HepG2 (cell line): ENCODE measurements at regions not wholly inside any gene's neighbourhood (a gene's known extent, or its start where the extent isn't known, plus 50 kb on each side); places are given as distances from the start of the nearest gene placed in this dataset.

Experiments
- ATAC-seq: fragments of 200-7000 bp; cut with Tn5 transposase; 3 replicates; pipeline ENCODE4 v1.9.1; 2020; ENCODE audit warnings: mild to moderate bottlenecking, moderate library complexity
- BruUV-seq: library from RNA; stranded (reverse); fragments of 400-500 nt; replicated peaks from 2 replicates; lab custom pipeline; 2021; lab: Mats Ljungman, UMichigan
- CTCF ChIA-PET: fragments of 300-600 bp; formaldehyde crosslinking; extraction: SDS; loops from one replicate; lab custom pipeline; 2021; ENCODE audit warnings: low total read pairs, inconsistent platforms, low intra/inter-chr PET ratio; lab: Yijun Ruan, JAX
- POLR2A ChIA-PET: fragments of 350-600 bp; sonication (Branson Sonifier 250); formaldehyde crosslinking; loops from one replicate; lab custom pipeline; 2020; ENCODE audit warnings: antibody characterized with exemption, inconsistent platforms; lab: Yijun Ruan, JAX
- DNase-seq: peaks from one replicate; pipeline ENCODE4 v3.0.0-alpha.2; 2015; ENCODE audit warnings: low spot score
- FAIRE-seq: peaks from 3 replicates; lab custom pipeline; 2011; peaks lifted over from hg19 to GRCh38; lab: Jason Lieb, UNC
- H2AFZ ChIP-seq: one replicate; pipeline ENCODE4 v1.6.1; 2011; ENCODE audit warnings: low read length, inconsistent platforms
- H3K27ac ChIP-seq: fragments of 300-600 bp; 3 replicates; pipeline ENCODE4 v1.8.0; 2011; ENCODE audit warnings: mixed run types, mild to moderate bottlenecking, mixed read lengths, low read length, inconsistent platforms; ENCODE audit not compliant: insufficient read depth; ENCODE audit errors: extremely low read length
- H3K27me3 ChIP-seq, 2 experiments: fragments of 200-600 bp in 1 of 2; 2 replicates in 1 of 2; 3 replicates in 1 of 2; pipeline versions ENCODE4 v1.6.0 to v1.8.0; 2011; ENCODE audit warnings: low read length in 2 of 2, mild to moderate bottlenecking in 2 of 2, moderate library complexity in 2 of 2, inconsistent platforms in 1 of 2; ENCODE audit not compliant: insufficient read depth in 2 of 2, control insufficient read depth in 1 of 2
- H3K36me3 ChIP-seq, 2 experiments: fragments of 200-600 bp in 1 of 2; replicated peaks in 1 of 2; 2 replicates in 1 of 2; 3 replicates in 1 of 2; pipeline versions ENCODE4 v1.5.1 to v1.8.0; 2011; ENCODE audit warnings: low read length in 2 of 2, inconsistent platforms in 1 of 2; ENCODE audit not compliant: insufficient read depth in 2 of 2, control insufficient read depth in 1 of 2
- H3K4me1 ChIP-seq: 2 replicates; pipeline ENCODE4 v1.5.1; 2012; ENCODE audit warnings: low read length, inconsistent platforms; ENCODE audit not compliant: insufficient read depth
- H3K4me2 ChIP-seq: 2 replicates; pipeline ENCODE4 v1.6.0; 2011; ENCODE audit warnings: low read depth, low read length, inconsistent platforms
- H3K4me3 ChIP-seq, 3 experiments: fragments of 200-600 bp in 1 of 3; sonication (generic), shearing (Covaris generic) in 1 of 3; replicated peaks in 1 of 3; 2 replicates each; pipeline ENCODE4 v1.5.1; 2011 to 2016; ENCODE audit warnings: low read length in 3 of 3, inconsistent platforms in 2 of 3, low read depth in 2 of 3, mild to moderate bottlenecking in 2 of 3, control low read depth in 1 of 3, mixed read lengths in 1 of 3; ENCODE audit not compliant: insufficient read depth in 1 of 3
- H3K79me2 ChIP-seq: one replicate; pipeline ENCODE4 v1.6.1; 2011; ENCODE audit warnings: low read length, inconsistent platforms; ENCODE audit not compliant: insufficient read depth
- H3K9ac ChIP-seq: 2 replicates; pipeline ENCODE4 v1.6.0; 2011; ENCODE audit warnings: mild to moderate bottlenecking, low read depth, low read length, inconsistent platforms; ENCODE audit not compliant: insufficient read depth
- H3K9me3 ChIP-seq: 2 replicates; pipeline ENCODE4 v1.5.1; 2012; ENCODE audit warnings: mild to moderate bottlenecking, low read length
- H4K20me1 ChIP-seq: 2 replicates; pipeline ENCODE4 v1.6.0; 2011; ENCODE audit warnings: inconsistent platforms, mild to moderate bottlenecking, low read length, moderate library complexity; ENCODE audit not compliant: insufficient read depth
- BATF2 ChIP-seq: sonication (generic); formaldehyde crosslinking; IDR thresholded peaks from 2 replicates; pipeline ENCODE4 v1.8.0; 2022; ENCODE audit warnings: mild to moderate bottlenecking, missing genetic modification reagents, moderate library complexity
- EZH2 ChIP-seq: conservative IDR thresholded peaks from 2 replicates; pipeline ENCODE4 v1.6.1; 2012; ENCODE audit warnings: mild to moderate bottlenecking, low read depth, low read length, moderate library complexity
- FOXM1 ChIP-seq: sonication (generic); formaldehyde crosslinking; IDR thresholded peaks from 2 replicates; pipeline ENCODE4 v1.5.0; 2020; ENCODE audit warnings: missing genetic modification reagents
- FUBP1 ChIP-seq: sonication (generic); formaldehyde crosslinking; IDR thresholded peaks from 2 replicates; pipeline ENCODE4 v1.5.1; 2020; ENCODE audit warnings: missing genetic modification reagents, mild to moderate bottlenecking, borderline replicate concordance
- PCBP2 ChIP-seq: fragments of 200-400 bp; formaldehyde crosslinking; optimal IDR thresholded peaks from 2 replicates; pipeline ENCODE3; 2018; ENCODE audit warnings: low read length, low read depth; ENCODE audit not compliant: poor library complexity, severe bottlenecking
- SNAI1 ChIP-seq: sonication (generic); formaldehyde crosslinking; IDR thresholded peaks from 2 replicates; pipeline ENCODE4 v1.5.0; 2020; ENCODE audit warnings: mild to moderate bottlenecking, missing genetic modification reagents, borderline replicate concordance
- ZNF333 ChIP-seq: sonication (generic); formaldehyde crosslinking; IDR thresholded peaks from 2 replicates; pipeline ENCODE4 v1.4.0; 2020; ENCODE audit warnings: mild to moderate bottlenecking, missing genetic modification reagents, borderline replicate concordance
- ZNF660 ChIP-seq: sonication (generic); formaldehyde crosslinking; IDR thresholded peaks from 2 replicates; pipeline ENCODE4 v1.5.1; 2020; ENCODE audit warnings: mild to moderate bottlenecking, low read depth, missing genetic modification reagents, borderline replicate concordance
- ZNF703 ChIP-seq: sonication (generic); formaldehyde crosslinking; IDR thresholded peaks from 2 replicates; pipeline ENCODE4 v1.5.1; 2020; ENCODE audit warnings: missing genetic modification reagents, mild to moderate bottlenecking, moderate library complexity, borderline replicate concordance
- WGBS: methylation state at CpG from one replicate; pipeline ENCODE4 v1.1.6; 2017; ENCODE audit warnings: low lambda C conversion rate; 5-methylcytosine and 5-hydroxymethylcytosine counted together
- in situ Hi-C: cut with HindIII; loops from 2 replicates; pipeline ENCODE4 v1.10.0; 2017; ENCODE audit warnings: low pct_unique_long_range_greater_than_20kb; ENCODE audit not compliant: extremely low pct_ligation_motif_present
- intact Hi-C: fragments of 100-400 bp; cut with micrococcal nuclease; formaldehyde crosslinking; loops from one replicate; pipeline ENCODE4 v1.10.0; 2022; ENCODE audit not compliant: unreplicated experiment

GRCh38 chr7:63029207-63029522 lies 969.5 kb upstream of the ZNF722 start:
- ATAC-seq (no peak), DNase-seq (no peak), FAIRE-seq (no peak)
- Histone ChIP-seq H3K27me3 (no peaks in the 10 kb centered on the region), H3K9me3 (peaks cover 94% of the 10 kb centered on the region), H3K36me3 (no peaks in the 10 kb centered on the region), H3K4me2 (no peak overlapping the region), H4K20me1 (no peaks in the 10 kb centered on the region), H3K79me2 (no peaks in the 10 kb centered on the region), H3K4me3 (no peak overlapping the region), H3K27ac (no peak overlapping the region), H2AFZ (no peak overlapping the region), H3K9ac (no peak overlapping the region), H3K4me1 (no peaks in the 10 kb centered on the region)
- WGBS, result 0% methylated on average over 3 of the region's 3 CpGs
- CTCF ChIA-PET, result no interaction called here
- in situ Hi-C loops, result no loop called here
- POLR2A ChIA-PET, result no interaction called here
- no peak for TF ChIP-seq ZNF660 (CRISPR knock-in tag)
- no peak for TF ChIP-seq FOXM1 (CRISPR knock-in tag)
- no peak for TF ChIP-seq EZH2
- no peak for TF ChIP-seq PCBP2
- no peak for TF ChIP-seq FUBP1
- no peak for TF ChIP-seq SNAI1 (CRISPR knock-in tag)
- TF ChIP-seq ZNF703 (CRISPR knock-in tag), result no peak
- TF ChIP-seq ZNF333 (CRISPR knock-in tag), result no peak
- TF ChIP-seq BATF2, result no peak
- BruUV-seq, result no TSS peak
- intact Hi-C loops, result no loop called here
